Tibial nerve (tissue), 4 donors: ENCODE measurements at regions not wholly inside any gene's neighbourhood (a gene's known extent, or its start where the extent isn't known, plus 50 kb on each side); places are given as distances from the start of the nearest gene placed in this dataset.

ENCODE experiments used
- EP300 ChIP-seq, 2 donors: sonication (generic); formaldehyde crosslinking; IDR thresholded peaks; one replicate each; pipeline ENCODE4 v1.6.1; 2017; ENCODE audit warnings: antibody characterized with exemption in 2 of 2, mild to moderate bottlenecking in 1 of 2
- POLR2A ChIP-seq, 2 donors: fragments of 450-650 bp; IDR thresholded peaks; one replicate each; pipeline ENCODE4 v1.6.1; 2017; ENCODE audit warnings: antibody characterized with exemption in 2 of 2, mild to moderate bottlenecking in 2 of 2, moderate library complexity in 2 of 2
- TF ChIP-seq, protein P1 (sequence below), 5 experiments: fragments of 200-600 bp in 3 of 5; fragments of 450-650 bp in 2 of 5; sonication (generic) in 3 of 5; IDR thresholded peaks; one replicate each; pipeline ENCODE4 v1.5.1; 2016 to 2019; ENCODE audit warnings: antibody characterized with exemption in 5 of 5, mild to moderate bottlenecking in 3 of 5, moderate library complexity in 2 of 5

DNA sequence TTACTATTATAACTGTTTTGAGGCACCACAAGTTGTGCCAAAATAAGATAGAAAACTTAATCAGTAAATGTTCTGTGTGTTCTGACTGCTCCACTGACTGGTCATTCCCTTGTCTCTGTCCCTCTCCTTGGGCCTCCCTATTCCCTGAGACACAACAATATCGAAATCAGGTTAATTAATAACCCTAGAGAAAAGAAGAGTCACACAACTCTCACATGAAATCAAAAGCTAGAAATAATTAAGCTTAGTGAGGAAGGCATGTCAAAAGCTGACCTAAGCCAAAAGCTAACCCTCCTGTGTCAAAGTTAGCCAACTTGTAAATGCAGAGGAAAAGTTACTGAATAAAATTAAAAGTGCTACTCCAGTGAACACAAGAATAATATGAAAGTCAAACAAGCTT lies 53.8 kb upstream of the CCDC196 start:
- TF ChIP-seq, protein P1, sequence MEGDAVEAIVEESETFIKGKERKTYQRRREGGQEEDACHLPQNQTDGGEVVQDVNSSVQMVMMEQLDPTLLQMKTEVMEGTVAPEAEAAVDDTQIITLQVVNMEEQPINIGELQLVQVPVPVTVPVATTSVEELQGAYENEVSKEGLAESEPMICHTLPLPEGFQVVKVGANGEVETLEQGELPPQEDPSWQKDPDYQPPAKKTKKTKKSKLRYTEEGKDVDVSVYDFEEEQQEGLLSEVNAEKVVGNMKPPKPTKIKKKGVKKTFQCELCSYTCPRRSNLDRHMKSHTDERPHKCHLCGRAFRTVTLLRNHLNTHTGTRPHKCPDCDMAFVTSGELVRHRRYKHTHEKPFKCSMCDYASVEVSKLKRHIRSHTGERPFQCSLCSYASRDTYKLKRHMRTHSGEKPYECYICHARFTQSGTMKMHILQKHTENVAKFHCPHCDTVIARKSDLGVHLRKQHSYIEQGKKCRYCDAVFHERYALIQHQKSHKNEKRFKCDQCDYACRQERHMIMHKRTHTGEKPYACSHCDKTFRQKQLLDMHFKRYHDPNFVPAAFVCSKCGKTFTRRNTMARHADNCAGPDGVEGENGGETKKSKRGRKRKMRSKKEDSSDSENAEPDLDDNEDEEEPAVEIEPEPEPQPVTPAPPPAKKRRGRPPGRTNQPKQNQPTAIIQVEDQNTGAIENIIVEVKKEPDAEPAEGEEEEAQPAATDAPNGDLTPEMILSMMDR (IDR thresholded peaks at IDR 0.05), result no peak
- TF ChIP-seq POLR2A (IDR thresholded peaks at IDR 0.05), result no peak
- no peak for TF ChIP-seq EP300 (IDR thresholded peaks at IDR 0.05)
